Fibroblast of lung (primary cell): ENCODE measurements at regions not wholly inside any gene's neighbourhood (a gene's known extent, or its start where the extent isn't known, plus 50 kb on each side); places are given as distances from the start of the nearest gene placed in this dataset.

Experiments
- EZH2 ChIP-seq: IDR thresholded peaks from 2 replicates; pipeline ENCODE4 v1.5.1; 2012; ENCODE audit warnings: low read length, control low read depth, mild to moderate bottlenecking; ENCODE audit errors: missing control alignments
- TF ChIP-seq, protein P1 (sequence below), 2 donors: IDR thresholded peaks in 1 of 2; conservative IDR thresholded peaks in 1 of 2; 1 replicate in 1 of 2; 2 replicates in 1 of 2; pipeline ENCODE4 v1.5.1; 2011 to 2012; ENCODE audit warnings: low read length in 2 of 2, control low read depth in 1 of 2, inconsistent platforms in 1 of 2, low read depth in 1 of 2, mild to moderate bottlenecking in 1 of 2

DNA sequence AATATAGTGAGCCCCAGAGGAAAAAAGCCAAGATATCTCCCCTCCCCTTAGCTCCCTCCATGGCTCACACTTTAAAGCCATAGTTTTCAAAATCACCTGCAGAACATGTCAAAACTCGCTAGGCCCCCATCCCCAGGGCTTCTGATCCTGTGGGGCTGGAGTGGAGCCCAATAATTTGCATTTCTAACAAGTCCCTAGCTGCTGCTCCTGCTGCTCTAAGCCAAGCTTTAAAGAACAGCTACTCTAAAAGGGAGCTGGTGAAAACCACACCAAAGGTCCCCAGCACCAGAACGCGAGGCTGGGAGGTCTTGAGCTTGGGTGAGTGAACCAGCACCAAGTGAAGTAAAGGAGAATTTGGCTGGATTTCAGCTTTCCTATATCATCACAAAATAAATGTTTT, 237.1 kb downstream of the ZNF674 start:
- TF ChIP-seq, protein P1, sequence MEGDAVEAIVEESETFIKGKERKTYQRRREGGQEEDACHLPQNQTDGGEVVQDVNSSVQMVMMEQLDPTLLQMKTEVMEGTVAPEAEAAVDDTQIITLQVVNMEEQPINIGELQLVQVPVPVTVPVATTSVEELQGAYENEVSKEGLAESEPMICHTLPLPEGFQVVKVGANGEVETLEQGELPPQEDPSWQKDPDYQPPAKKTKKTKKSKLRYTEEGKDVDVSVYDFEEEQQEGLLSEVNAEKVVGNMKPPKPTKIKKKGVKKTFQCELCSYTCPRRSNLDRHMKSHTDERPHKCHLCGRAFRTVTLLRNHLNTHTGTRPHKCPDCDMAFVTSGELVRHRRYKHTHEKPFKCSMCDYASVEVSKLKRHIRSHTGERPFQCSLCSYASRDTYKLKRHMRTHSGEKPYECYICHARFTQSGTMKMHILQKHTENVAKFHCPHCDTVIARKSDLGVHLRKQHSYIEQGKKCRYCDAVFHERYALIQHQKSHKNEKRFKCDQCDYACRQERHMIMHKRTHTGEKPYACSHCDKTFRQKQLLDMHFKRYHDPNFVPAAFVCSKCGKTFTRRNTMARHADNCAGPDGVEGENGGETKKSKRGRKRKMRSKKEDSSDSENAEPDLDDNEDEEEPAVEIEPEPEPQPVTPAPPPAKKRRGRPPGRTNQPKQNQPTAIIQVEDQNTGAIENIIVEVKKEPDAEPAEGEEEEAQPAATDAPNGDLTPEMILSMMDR (conservative IDR thresholded peaks at IDR 0.05 in 1 of 2, IDR thresholded peaks at IDR 0.05 in 1 of 2; ENCODE audit: low read depth in 1 of 2, low read length in 2 of 2): no peak
- TF ChIP-seq EZH2: no peak
